Activated CD4-positive, alpha-beta T cell treated with anti-CD3 and anti-CD28 coated beads for 4 hours (primary cell): ENCODE measurements at regions not wholly inside any gene's neighbourhood (a gene's known extent, or its start where the extent isn't known, plus 50 kb on each side); places are given as distances from the start of the nearest gene placed in this dataset.
"Not testable (repeated sequence)": the region's sequence is repeated elsewhere in the genome, so short reads cannot be mapped to it uniquely, and the experiment has no call there.

Source experiments
- DNase-seq, 2 donors: peaks; one replicate each; pipeline ENCODE4 v3.0.0-alpha.2; 2020

DNA sequence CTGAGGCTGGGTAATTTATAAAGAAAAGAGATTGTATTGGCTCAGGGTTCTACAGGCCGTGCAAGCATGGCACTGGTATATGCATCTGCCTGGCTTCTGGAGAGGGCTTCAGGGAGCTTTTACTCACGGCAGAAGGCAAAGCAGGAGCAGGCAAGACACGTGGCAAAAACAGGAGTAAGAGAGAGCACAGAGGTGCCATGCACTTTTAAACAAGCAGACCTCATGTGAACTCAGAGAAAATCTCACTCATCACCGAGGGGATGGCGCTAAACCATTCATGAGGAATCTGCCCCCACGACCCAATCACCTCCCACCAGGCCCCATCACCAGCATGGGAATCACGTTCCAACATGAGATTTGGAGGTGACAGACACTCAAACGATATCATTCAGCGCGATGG is 400.7 kb upstream of the RUNX1 start:
- DNase-seq = no peak

DNA sequence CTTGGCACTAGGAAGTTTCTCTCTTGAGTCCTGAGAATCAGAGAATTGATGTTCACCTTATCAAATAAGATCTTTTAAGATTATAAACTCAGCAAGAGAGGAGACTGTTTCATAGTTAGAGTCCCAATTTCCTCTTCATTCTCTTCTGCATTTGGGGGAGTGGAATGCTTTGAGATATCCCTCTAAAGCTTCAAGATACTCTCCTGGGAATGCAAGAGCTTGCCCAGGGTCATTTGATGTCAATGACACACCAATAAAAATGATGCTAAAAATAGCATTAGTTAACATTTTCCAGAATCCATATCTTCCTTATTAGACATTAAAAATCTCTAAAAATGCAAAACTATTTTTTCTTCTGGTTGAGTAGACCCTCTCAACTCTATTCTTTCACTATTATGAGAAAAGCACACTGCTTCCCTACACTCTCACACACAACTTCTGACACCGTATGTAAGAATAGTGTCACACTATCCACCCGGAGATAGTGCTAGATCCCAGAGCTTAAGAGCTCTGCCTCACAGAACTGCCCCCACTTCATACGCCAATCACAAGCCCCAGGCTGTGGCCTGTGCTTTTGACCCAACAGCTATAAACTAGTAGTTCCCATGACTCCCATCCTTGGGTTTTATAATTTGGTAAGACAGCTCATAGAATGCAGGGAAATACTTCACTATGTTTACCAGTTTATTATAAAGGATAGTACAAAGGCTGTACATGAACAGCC is 399.9 kb upstream of the RUNX1 start:
- DNase-seq = no peak

DNA sequence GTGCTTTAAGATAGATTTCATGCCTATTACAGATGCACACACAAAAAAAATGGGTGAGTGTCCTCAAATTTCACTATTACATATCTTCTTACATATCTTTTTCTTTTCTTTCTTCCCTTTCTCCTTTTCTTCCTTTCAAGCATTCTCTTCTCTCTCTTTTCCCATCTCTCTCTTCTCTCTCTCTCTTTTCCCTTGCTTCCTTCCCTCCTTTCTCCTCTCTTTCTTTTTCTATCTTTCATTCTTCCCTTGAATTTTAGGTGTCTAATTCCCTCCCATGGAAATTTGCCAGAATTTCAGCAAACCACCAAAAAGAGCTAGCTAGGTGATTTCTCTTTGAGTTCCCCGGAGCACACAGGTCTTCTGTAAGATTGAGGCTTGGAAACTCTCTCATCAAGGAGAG is 395.3 kb upstream of the RUNX1 start:
- DNase-seq = no peak

DNA sequence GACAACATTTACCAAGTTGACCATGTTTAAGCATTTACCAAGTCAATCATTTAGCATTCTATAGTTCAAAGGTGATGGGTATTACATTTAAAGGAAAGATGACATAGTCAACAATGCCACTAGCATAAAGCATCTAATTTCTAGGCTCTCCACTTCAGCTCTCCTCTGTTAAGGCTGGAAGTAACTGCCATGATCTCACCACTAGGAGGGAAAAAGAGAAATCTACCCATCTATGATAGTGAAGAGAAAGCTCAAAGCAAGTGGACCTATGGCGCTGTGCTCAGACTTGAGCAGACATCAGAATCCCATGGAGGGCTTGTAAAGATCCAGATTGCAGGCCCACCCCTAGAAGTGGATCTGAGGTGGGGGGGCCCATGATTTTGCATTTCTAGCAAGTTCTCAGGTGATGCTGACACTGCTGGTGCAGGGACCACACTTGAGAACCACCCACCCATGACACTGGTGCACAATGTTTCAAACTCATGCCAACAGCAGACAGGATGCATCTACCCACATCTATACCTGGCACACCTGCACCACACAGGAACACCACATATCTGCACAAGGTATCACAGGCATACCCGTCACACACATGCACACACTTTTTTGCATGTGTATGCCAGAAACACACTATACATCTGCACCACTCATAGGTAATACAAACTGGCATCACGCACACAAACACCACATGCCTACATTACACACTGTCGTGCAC is 392.9 kb upstream of the RUNX1 start:
- DNase-seq = no peak

DNA sequence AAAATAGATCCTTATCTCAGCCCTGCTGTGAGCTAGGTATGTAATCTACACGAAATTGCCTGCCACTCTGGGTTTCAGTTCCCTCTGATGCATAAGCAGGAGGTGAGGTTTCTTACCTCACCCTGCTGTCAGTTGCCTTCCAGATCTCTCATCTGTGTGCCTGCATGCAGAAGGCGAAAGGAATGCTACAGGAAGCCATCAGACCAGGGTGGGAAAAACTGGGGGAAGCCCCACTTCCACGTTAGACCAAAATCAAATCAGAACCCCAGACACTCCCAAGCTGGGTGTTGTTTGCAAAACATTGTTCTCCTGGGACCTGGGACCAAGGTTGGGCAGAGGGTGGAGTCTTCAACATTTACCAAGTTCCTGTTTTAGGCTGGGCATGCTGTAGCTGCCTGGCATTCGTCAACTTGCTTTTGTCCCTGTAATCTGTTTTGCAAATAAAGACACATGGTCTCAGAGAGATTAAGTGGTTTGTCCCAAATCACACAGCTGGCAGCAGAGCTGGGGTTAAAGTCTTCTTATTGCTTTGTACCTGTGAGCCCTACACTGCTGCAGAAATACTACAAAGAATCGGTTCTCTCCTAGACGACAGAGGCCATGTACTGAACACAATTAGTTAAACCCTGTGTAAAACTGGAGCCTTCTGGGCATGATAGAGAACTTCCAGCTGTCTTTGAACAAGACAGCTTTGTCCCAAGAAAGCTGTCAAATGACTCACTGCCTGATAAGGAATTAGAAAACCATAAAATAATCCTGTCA is 389.7 kb upstream of the RUNX1 start:
- DNase-seq = no peak

DNA sequence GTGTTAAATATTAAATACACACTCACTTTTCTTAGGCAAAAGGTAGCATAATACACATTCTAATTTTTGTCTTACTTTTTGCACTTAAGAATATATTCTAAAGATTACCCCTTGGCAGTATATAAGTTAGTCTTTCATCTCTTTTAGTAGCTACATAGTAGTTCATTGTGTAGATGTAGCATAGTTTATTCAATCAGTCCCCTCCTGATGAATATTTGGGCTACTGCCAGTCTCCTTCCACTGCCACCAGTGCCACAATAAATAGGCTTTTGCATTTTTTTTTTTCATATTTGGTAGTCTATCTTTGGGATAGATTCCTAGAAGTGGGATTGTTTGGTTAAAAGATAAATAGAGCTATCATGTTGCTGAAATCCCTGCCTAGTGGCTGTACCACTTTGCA is 388.8 kb upstream of the RUNX1 start:
- no peak for DNase-seq

DNA sequence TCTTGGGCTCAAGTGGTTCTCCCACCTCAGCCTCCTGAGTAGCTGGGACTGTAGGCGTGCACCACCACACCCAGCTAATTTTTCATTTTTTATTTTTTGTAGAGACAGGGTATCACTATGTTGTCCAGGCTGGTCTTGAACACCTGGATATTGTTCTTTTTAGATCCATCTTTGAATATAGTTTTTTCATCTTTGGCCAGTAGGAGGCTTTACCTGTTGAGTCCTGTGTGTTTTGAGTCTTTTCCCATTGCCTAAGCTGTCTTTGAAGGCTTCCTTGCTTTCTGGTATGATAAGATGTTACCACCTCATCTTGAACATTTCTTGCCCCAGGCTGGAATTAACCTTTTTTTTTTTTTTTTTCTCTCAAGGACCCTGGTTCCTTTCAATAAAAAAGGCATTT is 387.8 kb upstream of the RUNX1 start:
- no peak for DNase-seq

DNA sequence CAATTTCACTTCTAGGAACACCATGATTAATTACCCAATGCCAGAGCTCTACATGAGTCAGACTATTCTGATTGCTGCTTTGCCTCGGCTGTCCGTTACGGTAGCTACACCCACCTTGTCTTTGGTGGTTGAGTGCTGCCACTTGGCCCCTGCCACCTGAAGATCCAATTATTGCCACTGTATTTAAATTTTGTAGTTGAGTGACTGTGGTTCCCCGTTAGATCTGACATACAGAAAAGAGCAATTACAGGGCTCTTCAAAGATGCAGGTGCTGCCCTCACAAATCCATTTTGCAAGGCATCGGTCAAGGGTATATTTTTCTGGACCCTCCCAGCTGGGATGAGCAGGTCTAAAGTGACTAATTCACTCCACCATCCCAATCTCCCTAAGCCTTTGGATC is 383.5 kb upstream of the RUNX1 start:
- DNase-seq = not testable (repeated sequence)

DNA sequence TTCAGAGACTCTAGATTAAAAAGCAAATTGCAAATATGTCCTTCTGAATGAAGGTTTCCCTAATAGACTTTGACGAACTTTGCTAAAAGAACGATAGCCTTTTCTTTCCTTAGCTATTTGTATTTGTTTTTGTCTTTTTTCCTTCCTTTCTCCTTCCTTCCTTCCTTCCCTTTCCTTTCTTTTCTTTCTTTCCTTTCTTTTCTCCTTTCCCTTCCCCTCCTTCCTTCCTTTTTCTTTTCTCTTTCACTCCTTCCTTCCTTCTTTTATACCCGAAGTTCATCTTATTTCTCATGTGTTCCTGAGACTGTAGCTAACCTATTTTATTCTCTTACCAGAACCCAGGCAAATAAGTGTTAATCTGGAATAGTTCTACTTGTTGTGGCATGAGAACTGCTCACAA is 381.2 kb upstream of the RUNX1 start:
- no peak for DNase-seq

DNA sequence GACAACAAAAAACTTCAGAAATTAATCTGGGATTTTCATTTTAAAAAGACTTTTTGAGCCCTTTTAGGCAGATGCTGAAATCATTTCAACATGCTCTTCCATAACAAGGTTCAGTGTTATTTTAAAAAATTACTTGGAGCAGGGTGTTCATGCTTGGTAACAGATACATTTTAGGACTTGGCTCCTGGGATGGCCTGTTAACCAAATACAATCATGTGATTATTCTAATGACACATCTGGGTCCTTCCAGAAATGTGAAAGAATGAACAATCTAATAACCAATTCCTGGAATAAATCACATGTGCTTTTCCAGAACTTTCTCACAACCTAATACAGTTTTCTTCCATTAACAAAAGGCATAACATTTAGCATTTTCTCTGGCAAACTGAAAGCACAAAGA is 379.8 kb upstream of the RUNX1 start:
- DNase-seq = no peak

DNA sequence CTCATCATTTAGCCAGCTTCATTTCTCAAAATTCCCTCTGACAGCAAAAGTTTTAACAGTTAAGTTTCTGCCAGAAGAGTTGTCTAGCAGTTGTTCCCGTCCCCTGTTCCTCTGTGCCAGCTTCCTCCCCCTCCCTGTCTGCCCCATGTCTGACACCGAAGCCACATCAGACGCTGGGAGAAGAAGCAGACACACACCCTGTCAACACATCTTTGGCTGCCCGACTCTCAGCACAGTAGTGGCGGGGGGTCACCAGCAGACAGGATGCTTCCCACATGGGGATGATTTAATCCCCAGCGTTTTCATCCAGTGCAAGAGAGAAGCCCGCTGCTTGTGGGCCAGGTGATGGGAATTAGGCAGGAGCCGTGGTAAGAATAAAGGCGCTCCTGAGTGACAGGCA is 379.4 kb upstream of the RUNX1 start:
- DNase-seq = peak; percentile 48 to 54

DNA sequence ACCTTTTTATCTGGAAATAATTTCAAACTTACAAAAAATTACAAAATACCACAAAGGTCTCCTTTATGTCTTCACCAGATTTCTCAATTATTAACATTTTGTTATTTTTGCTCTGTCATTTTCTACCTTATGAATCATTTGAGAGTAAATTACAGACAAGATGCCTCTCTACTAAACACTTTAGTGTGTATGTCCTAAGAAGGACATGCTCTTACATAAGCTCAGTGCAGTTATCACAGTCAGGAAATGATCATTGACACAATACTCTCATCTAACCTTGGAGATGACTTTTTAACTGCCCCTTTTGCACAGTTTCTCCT is 378.9 kb upstream of the RUNX1 start:
- DNase-seq = no peak

DNA sequence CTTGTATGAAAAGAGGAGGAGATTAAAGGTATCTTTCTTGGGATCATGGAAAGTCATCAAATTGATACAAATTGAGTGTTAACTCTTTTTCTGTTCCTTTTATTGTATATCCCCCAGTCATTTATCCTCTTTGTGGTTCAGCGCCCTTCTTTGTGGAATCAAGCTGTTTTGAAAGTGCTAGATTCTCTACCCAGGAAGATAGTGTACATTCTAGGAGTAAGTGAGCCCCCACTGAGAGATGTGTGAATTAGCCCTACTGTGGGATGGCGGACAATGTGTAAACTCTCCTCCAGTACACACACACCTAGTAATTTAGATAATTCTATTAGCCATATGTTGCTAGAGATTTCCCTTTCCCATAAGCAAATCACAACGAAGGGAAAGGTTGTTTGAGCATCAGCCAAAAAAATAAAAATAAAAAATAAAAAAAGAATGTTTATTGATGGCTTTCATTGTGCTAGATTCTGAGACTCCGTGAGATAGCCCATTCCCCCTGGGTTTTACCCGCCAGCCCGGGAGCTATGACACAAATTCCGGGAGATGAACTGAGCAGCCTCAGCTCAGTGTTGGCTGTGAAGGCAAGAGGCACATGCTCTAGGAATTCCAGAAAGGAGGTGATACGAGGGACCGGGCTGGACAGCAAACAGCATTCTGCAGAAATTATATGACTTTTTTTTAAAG is 378.4 kb upstream of the RUNX1 start:
- DNase-seq = no peak

DNA sequence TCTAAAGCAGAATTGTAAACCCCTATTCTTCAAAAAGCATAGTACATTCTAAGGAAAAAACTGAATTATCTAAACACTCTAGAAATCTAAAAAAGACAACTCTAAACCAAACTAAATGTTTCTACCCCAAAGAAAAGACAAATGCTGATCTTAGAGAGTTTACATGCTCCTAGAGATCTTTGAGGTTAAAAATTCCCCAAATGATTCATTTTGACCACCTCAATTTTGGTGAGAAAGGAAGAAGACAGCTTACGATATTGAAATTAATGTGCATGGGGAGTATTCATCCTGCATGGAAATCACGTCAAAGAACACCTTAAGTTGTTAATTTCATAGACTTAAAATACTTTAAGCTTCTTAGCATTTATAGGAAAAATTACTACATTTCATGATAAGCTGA is 377.8 kb upstream of the RUNX1 start:
- no peak for DNase-seq

DNA sequence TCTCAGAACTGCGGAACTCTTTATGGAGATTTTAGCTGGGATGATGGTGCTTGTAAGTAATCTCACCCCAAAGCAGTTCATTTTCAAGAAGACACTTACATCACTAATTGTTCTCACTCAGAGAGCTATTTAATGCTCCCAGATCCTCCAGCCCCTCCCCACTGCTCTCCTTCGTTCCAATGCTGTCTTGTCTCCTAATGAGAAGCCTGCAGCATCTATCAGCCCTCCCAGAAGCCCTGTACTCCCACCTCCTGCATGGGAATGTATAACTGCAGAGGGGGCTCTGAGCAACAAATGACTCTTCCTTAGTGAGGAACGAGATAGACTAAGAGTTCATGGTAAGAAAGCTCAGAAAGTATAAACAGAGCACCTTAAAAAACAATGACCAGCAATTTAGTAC is 377.4 kb upstream of the RUNX1 start:
- DNase-seq = no peak

DNA sequence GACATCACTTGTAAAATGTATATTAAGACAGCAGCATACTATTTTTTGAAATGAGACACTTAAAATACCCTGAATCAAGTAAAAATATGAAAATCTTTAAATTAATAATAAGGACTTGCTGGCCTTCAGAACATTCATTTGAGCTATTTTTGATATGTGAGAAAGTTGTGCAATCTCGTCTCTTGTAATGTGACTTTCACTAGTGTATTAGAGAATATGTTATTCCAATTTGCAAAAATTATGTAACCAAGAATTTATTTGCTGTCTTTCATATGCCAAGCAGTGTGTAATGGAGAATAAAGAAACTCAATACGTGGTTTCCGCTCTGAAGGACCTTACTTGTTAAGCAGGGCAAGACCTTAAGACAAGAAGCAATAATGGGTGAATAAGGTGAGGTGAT is 375.0 kb upstream of the RUNX1 start:
- DNase-seq = no peak

DNA sequence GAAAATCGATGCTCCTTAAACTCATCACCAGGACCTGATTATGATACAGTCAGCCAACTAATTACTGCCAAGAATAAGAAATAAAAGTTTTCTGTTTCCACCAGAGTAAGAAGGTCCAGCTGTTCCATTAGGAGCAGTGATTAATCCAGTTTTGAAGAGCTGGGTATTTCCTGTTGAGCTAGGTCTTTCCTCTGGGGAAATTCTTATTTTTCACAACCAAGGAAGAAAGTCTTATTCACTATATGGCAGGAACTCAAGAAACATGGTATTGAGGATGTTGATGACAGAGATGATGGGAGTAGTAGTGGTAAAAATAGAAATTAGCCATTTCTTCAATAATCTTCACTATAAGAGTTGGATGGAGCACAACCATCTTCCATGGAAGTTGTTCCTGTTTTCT is 374.6 kb upstream of the RUNX1 start:
- no peak for DNase-seq

DNA sequence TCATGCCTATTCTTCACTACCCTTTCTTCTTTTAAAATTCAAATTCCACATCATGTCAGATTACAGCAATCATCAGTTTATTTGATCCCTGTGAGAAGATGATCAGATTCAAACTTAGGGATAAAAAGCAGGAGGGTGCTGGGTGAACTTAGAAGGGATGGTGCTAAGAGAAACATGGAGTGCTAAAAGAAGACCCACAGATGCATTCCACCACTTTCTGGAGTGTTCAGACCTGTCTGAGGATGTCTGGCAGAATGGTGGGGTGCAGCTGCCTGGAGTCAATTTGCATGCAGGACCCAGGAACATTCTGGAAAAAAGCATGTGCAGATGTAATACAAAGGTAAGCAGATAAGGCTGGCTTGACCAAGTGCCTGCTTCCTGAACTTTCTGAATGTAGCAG is 372.9 kb upstream of the RUNX1 start:
- DNase-seq = no peak

DNA sequence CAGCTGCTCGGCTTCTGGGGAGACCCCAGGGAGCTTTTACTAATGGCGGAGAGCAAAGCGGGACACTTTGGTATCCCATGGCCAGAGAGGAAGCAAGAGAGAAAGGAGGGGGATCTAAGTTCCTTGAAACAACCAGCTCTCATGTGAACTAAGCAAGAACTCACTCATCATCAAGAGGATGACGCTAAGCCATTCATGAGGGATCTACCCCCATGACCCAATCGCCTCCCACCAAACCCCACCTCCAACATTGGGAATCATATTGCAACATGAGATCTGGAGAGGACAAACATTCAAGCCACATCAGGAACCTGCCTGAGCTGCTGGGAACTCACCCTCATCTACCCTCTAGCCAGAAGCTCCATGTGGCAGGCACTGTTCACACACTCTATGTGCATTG is 372.1 kb upstream of the RUNX1 start:
- DNase-seq = no peak

DNA sequence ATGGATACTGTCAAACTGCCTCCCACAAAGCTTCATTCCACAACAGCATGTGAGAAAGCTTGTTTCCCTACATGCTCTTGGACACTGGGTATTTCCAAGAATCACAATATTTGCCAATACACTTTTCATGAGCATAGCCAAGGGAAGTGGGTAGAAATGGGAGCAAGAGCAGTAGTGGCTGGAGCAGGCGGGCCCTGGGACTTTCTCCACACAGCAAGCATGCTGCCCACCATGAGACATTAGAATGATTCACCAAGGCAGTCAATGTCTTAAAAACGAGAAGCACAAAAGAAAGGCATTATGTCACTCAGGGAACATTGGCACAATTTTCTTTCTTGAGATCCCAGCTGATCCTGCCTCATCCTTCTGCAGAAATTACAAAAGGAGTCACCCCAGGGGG is 371.6 kb upstream of the RUNX1 start:
- DNase-seq = no peak

DNA sequence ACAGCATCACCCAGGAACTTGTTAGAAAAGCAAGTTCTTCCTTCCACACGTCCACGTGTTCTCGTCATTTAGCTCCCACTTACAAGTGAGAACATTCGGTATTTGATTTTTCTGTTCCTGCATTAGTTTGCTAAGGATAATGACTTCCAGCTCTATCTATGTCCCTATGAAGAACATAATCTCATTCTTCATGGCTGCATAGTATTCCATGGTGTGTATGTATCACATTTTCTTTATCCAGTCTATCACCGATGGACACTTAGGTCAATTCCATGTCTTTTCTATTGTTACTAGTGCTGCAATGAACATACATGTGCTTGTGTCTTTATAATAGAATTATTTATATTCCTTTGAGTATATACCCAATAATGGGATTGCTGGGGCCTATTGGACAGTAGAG is 368.7 kb upstream of the RUNX1 start:
- no peak for DNase-seq

DNA sequence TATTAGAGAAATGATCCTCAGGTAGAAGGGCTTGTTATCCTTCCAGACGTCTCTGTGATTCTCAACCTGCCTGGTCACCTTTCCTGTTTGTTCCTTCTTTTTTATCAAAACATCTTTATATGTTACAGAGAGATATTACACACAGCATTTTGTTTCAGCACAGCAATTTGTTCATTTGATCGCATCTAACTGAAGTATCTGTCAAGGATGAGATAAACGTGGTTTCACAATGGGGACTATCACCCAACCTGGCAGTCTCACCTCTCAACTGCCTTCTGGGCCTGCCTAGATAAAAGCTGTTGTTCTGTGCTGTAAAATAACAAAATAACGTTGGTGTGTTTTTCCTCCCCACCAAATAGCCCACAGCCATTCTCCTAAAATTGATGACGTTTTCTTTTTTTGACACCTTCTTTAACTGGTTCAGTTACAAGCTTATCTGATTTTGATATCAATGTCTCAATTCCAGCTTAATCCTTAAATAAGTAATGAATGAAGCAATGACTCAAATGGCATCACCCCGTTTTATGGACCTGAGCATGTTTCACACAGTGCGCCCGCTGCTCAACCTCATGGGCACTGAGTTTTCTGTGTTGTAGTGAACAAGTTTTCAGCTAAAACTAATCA is 367.9 kb upstream of the RUNX1 start:
- no peak for DNase-seq

DNA sequence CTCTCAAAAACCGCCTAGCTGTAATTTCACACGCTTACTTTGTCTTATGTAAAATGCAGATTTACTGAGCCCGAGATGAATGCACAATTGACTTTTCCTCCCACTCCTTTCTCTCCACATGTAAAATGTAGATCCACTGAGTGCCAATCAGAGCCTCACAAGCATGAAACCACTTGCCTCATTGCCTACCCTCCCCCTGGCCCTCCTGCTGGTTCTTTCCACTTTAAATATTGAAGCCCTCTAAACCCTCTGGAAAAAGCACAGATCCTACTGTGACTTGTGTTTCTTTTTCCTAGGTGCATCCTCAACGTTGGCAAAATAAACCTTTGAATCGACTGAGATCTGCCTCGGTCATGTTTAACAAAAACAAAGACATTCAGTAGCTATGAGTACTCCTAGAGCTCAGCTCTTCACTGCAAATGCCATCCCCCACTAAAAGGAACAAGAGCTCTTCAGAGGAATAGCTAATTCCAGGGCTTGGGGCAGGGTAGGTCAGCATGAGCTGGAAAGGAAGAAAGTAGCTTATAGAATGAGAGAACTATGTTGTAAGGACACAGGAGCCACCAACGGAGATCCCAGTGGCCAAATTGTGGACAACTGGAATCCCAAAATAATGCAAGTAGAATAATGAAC is 365.5 kb upstream of the RUNX1 start:
- DNase-seq = no peak
